ENCODE measurements at regions not wholly inside any gene's neighbourhood (a gene's known extent, or its start where the extent isn't known, plus 50 kb on each side); places are given as distances from the start of the nearest gene placed in this dataset.

GRCh38 chr2:217396586-217396985 lies 536.7 kb upstream of the TNP1 start:
- ChIA-PET CTCF (no interaction called here), POLR2A (interaction anchor here (0.5 kb wide), 1 partner anchor 46 kb away, joined by 3 read pairs; no protein-coding TSS in a partner anchor)
- in situ Hi-C loops (cut with HindIII; ENCODE audit: low pct_unique_long_range_greater_than_20kb, low sequenced_read_pairs) (no loop called here), intact Hi-C loops (cut with micrococcal nuclease; ENCODE audit: unreplicated experiment) (no loop called here)
- TF ChIP-seq TCF7L2 (IDR thresholded peaks at IDR 0.05; ENCODE audit: low read depth, low read length): no peak
- TF ChIP-seq SIN3A (IDR thresholded peaks at IDR 0.05; ENCODE audit: borderline replicate concordance, insufficient read depth, low read depth, low read length): no peak
- no peak for TF ChIP-seq CTCF (IDR thresholded peaks at IDR 0.05)
- no peak for TF ChIP-seq POLR2AphosphoS5 (IDR thresholded peaks at IDR 0.05; ENCODE audit: low read depth, low read length)
- TF ChIP-seq REST (IDR thresholded peaks at IDR 0.05; ENCODE audit: insufficient read depth in 1 of 2, low read depth in 2 of 2, low read length in 1 of 2): no peak
- DNase-seq (ENCODE audit: low read depth, low spot score) (no peak), ATAC-seq (no peak)
- H3K9me3 ChIP-seq (ENCODE audit: control insufficient read depth, insufficient read depth, low read depth, low read length): no peaks in the 10 kb centered on the region
- H3K27ac ChIP-seq (ENCODE audit: low read length): no peak overlapping the region
- no peaks in the 10 kb centered on the region for H3K27me3 ChIP-seq (ENCODE audit: control insufficient read depth, insufficient read depth, low read length)
- no peaks in the 10 kb centered on the region for H3K4me1 ChIP-seq (ENCODE audit: control insufficient read depth, insufficient read depth, low read length)
- no TSS peak for BruUV-seq (replicated peaks)
- H3K36me3 ChIP-seq (ENCODE audit: control insufficient read depth, insufficient read depth, low read length): no peaks in the 10 kb centered on the region
- no peak overlapping the region for H3K4me3 ChIP-seq (ENCODE audit: low read depth in 2 of 2, low read length in 2 of 2)

GRCh38 chr2:217396165-217396564 lies 536.3 kb upstream of the TNP1 start:
- H3K27ac ChIP-seq (ENCODE audit: low read length): no peak overlapping the region
- no peaks in the 10 kb centered on the region for H3K36me3 ChIP-seq (ENCODE audit: control insufficient read depth, insufficient read depth, low read length)
- intact Hi-C loops (cut with micrococcal nuclease; ENCODE audit: unreplicated experiment): no loop called here
- no TSS peak for BruUV-seq (replicated peaks)
- ATAC-seq (no peak), DNase-seq (ENCODE audit: low read depth, low spot score) (no peak)
- no peaks in the 10 kb centered on the region for H3K4me1 ChIP-seq (ENCODE audit: control insufficient read depth, insufficient read depth, low read length)
- no peak for TF ChIP-seq REST (IDR thresholded peaks at IDR 0.05; ENCODE audit: insufficient read depth in 1 of 2, low read depth in 2 of 2, low read length in 1 of 2)
- no peak for TF ChIP-seq TCF7L2 (IDR thresholded peaks at IDR 0.05; ENCODE audit: low read depth, low read length)
- TF ChIP-seq POLR2AphosphoS5 (IDR thresholded peaks at IDR 0.05; ENCODE audit: low read depth, low read length): no peak
- TF ChIP-seq SIN3A (IDR thresholded peaks at IDR 0.05; ENCODE audit: borderline replicate concordance, insufficient read depth, low read depth, low read length): no peak
- TF ChIP-seq CTCF (IDR thresholded peaks at IDR 0.05): no peak
- H3K9me3 ChIP-seq (ENCODE audit: control insufficient read depth, insufficient read depth, low read depth, low read length): no peaks in the 10 kb centered on the region
- no peak overlapping the region for H3K4me3 ChIP-seq (ENCODE audit: low read depth in 2 of 2, low read length in 2 of 2)
- ChIA-PET POLR2A (interaction anchor here (0.5 kb wide), 1 partner anchor 45 kb away, joined by 3 read pairs; no protein-coding TSS in a partner anchor), CTCF (no interaction called here)
- H3K27me3 ChIP-seq (ENCODE audit: control insufficient read depth, insufficient read depth, low read length): no peaks in the 10 kb centered on the region
- in situ Hi-C loops (cut with HindIII; ENCODE audit: low pct_unique_long_range_greater_than_20kb, low sequenced_read_pairs): no loop called here

Data from Panc1 (cell line).